ENCODE measurements at regions not wholly inside any gene's neighbourhood (a gene's known extent, or its start where the extent isn't known, plus 50 kb on each side); places are given as distances from the start of the nearest gene placed in this dataset.

DNA sequence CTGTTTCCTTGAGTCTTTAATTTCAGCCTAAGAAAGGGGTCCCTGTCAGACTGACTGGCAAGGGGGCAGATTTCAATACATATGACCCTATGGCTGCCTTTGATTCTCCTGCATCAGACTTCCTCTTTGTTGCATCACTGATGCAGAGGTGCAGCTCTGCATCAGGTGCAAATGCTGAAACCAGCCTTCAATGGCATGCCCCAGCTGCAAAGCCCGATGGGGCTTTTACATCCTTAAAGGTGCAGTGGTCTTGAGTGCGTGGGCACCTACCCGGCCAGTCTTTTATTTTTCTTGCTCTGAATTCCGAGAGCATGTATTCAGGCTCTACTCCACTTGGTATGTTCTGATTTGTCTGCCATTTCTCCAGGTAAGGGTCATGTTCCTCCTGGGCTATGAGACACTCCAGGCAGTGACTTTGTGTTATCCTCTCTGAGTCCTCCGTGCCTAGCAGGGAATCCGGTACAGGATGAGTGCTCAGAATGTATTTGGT, 169.5 kb downstream of the MYCN start:
- Histone ChIP-seq H3K36me3 (ENCODE audit: control insufficient read depth, insufficient read depth, low read length) (no peaks in the 10 kb centered on the region), H3K4me3 (replicated peaks; ENCODE audit: low read depth, low read length) (no peak overlapping the region), H3K27me3 (replicated peaks; ENCODE audit: control insufficient read depth, insufficient read depth, low read length) (no peaks in the 10 kb centered on the region)
- no peak for DNase-seq (ENCODE audit: extremely low read depth, insufficient read length)
- TF ChIP-seq, protein P1, sequence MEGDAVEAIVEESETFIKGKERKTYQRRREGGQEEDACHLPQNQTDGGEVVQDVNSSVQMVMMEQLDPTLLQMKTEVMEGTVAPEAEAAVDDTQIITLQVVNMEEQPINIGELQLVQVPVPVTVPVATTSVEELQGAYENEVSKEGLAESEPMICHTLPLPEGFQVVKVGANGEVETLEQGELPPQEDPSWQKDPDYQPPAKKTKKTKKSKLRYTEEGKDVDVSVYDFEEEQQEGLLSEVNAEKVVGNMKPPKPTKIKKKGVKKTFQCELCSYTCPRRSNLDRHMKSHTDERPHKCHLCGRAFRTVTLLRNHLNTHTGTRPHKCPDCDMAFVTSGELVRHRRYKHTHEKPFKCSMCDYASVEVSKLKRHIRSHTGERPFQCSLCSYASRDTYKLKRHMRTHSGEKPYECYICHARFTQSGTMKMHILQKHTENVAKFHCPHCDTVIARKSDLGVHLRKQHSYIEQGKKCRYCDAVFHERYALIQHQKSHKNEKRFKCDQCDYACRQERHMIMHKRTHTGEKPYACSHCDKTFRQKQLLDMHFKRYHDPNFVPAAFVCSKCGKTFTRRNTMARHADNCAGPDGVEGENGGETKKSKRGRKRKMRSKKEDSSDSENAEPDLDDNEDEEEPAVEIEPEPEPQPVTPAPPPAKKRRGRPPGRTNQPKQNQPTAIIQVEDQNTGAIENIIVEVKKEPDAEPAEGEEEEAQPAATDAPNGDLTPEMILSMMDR (IDR thresholded peaks at IDR 0.05; ENCODE audit: insufficient read depth, low read length, poor library complexity, severe bottlenecking), result no peak

DNA sequence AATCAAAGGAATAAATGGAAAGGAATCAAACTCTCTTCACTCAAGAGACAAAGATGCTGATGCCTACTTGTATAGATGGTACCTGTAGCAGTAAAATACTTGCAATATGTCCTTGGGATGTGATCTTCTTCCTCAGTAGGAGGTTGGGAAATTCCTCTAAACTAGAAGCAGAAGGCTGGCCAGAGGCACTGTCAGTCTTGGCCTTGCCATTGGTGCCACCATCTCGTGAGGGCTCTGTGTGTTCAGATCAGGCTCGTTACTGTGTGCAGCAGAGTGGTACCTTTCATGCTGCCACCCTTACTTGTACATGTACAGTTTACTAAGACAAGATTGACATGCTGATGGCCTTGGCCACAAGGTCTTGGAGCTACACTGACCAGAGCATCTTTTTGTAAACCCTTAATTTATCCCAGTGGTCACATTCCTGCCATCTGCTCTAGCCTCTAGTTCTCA, 169.0 kb downstream of the MYCN start:
- no peak for DNase-seq (ENCODE audit: extremely low read depth, insufficient read length)
- H3K36me3 ChIP-seq (ENCODE audit: control insufficient read depth, insufficient read depth, low read length), result no peaks in the 10 kb centered on the region
- TF ChIP-seq, protein P1 (IDR thresholded peaks at IDR 0.05; ENCODE audit: insufficient read depth, low read length, poor library complexity, severe bottlenecking), result no peak
- H3K4me3 ChIP-seq (replicated peaks; ENCODE audit: low read depth, low read length), result no peak overlapping the region
- no peaks in the 10 kb centered on the region for H3K27me3 ChIP-seq (replicated peaks; ENCODE audit: control insufficient read depth, insufficient read depth, low read length)

DNA sequence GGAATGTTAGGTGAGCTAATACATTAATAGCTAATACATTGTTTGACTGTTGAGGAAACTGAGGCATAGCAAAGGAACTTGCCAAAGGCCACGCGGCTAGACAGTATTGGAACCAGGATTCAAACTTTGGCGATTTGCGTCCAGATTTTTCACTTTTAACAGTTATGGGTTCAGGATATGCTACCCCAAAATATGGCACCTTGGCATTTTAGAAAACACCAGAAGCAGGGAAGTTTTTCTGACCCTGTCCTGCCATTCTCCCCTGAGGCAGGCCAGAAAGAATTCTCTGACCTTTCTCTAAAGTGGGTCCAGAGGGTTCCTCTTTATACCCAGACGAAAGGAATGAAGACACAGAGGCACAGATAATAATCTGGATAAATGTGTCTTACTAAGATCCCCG, 166.9 kb downstream of the MYCN start:
- Histone ChIP-seq H3K4me3 (replicated peaks; ENCODE audit: low read depth, low read length) (no peak overlapping the region), H3K36me3 (ENCODE audit: control insufficient read depth, insufficient read depth, low read length) (no peaks in the 10 kb centered on the region), H3K27me3 (replicated peaks; ENCODE audit: control insufficient read depth, insufficient read depth, low read length) (no peaks in the 10 kb centered on the region)
- no peak for DNase-seq (ENCODE audit: extremely low read depth, insufficient read length)
- TF ChIP-seq, protein P1 (IDR thresholded peaks at IDR 0.05; ENCODE audit: insufficient read depth, low read length, poor library complexity, severe bottlenecking), result no peak

DNA sequence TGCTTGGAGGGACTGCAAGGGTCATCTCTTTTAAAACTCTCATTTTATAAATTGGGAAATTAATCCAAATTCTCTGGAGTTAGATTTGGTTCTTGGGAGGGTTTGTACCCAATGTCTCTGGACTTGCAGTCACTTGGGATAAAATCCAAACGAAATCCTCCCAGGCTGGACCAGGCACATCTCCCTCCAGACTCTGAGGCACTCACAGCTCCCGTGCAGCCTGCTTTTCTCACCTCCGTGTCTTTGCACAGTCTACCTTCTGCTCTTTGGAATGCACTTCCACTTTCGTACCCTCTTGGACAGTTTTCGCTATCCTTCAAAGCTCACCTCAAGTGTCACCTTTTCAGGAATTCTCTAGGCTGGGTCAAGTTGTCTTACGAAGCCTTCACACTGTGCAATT, 166.3 kb downstream of the MYCN start:
- DNase-seq (ENCODE audit: extremely low read depth, insufficient read length), result no peak
- H3K27me3 ChIP-seq (replicated peaks; ENCODE audit: control insufficient read depth, insufficient read depth, low read length), result no peaks in the 10 kb centered on the region
- H3K36me3 ChIP-seq (ENCODE audit: control insufficient read depth, insufficient read depth, low read length), result no peaks in the 10 kb centered on the region
- no peak overlapping the region for H3K4me3 ChIP-seq (replicated peaks; ENCODE audit: low read depth, low read length)
- TF ChIP-seq, protein P1 (IDR thresholded peaks at IDR 0.05; ENCODE audit: insufficient read depth, low read length, poor library complexity, severe bottlenecking), result no peak

DNA sequence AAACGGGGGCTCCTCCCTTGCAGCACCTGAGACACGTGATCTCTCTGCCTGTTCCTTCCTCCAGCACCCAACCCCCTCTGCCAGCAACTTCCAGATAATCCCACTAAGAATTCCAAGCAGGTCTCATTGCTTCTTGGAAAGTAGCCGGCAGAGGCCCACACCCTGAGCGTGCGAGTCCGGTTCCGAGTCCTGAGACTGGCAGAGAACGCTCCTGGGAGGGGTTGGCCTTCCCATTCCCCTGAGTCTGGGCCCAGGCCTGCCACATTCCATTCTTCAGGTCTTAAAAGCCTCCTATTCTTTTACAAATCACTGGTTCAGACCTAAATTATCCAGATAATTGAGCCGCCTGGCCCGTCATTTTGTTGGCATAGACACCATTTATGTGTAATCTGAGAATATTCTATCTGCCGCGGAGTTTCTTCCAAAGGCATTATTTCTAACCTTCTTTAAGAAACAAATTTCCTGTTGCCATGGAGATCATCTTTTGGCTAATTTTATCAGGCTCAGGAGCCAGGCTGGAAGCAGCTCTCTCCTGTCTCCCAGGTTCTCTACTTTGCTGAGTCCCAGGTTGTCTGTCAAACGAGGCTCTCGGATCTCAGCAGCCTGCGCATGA, 165.4 kb downstream of the MYCN start:
- no peaks in the 10 kb centered on the region for H3K36me3 ChIP-seq (ENCODE audit: control insufficient read depth, insufficient read depth, low read length)
- DNase-seq (ENCODE audit: extremely low read depth, insufficient read length), result no peak
- TF ChIP-seq, protein P1 (IDR thresholded peaks at IDR 0.05; ENCODE audit: insufficient read depth, low read length, poor library complexity, severe bottlenecking), result no peak
- no peak overlapping the region for H3K4me3 ChIP-seq (replicated peaks; ENCODE audit: low read depth, low read length)
- no peaks in the 10 kb centered on the region for H3K27me3 ChIP-seq (replicated peaks; ENCODE audit: control insufficient read depth, insufficient read depth, low read length)
